H1 (cell line): ENCODE measurements at regions not wholly inside any gene's neighbourhood (a gene's known extent, or its start where the extent isn't known, plus 50 kb on each side); places are given as distances from the start of the nearest gene placed in this dataset.

Experiments used
- CTCF ChIA-PET: fragments of 300-600 bp; sonication (Branson Sonifier 250); formaldehyde crosslinking; loops from one replicate; lab custom pipeline; 2021; ENCODE audit not compliant: partially characterized antibody; lab: Charles Lee
- POLR2A ChIA-PET: fragments of 300-600 bp; sonication (Branson Sonifier 250); formaldehyde crosslinking; loops from one replicate; lab custom pipeline; 2021; ENCODE audit warnings: inconsistent platforms; ENCODE audit not compliant: partially characterized antibody; lab: Charles Lee
- DNase-seq, 2 experiments: peaks; one replicate each; pipeline versions ENCODE4 v3.0.0 to v3.0.0-alpha.2; 2010 to 2022; ENCODE audit warnings: low spot score in 2 of 2, low read depth in 1 of 2, mixed read lengths in 1 of 2
- FAIRE-seq: peaks from 2 replicates; lab custom pipeline; 2011; peaks lifted over from hg19 to GRCh38; lab: Jason Lieb, UNC
- H2AFZ ChIP-seq: 2 replicates; pipeline ENCODE4 v1.8.1; 2012; ENCODE audit warnings: low read length, inconsistent platforms
- H2AK5ac ChIP-seq: 2 replicates; pipeline ENCODE4 v1.6.1; 2013; ENCODE audit warnings: low read depth, low read length
- H2BK120ac ChIP-seq: replicated peaks from 2 replicates; pipeline ENCODE3; 2013; ENCODE audit warnings: low read depth, low read length, inconsistent platforms
- H2BK12ac ChIP-seq: 2 replicates; pipeline ENCODE4 v1.6.1; 2013; ENCODE audit warnings: low read depth, low read length
- H2BK15ac ChIP-seq: 2 replicates; pipeline ENCODE4 v1.6.1; 2013; ENCODE audit warnings: low read length
- H2BK20ac ChIP-seq: 2 replicates; pipeline ENCODE4 v1.6.1; 2013; ENCODE audit warnings: low read length
- H2BK5ac ChIP-seq: 2 replicates; pipeline ENCODE4 v1.6.1; 2013; ENCODE audit warnings: low read depth, low read length
- H3K14ac ChIP-seq: 2 replicates; pipeline ENCODE4 v1.6.1; 2013; ENCODE audit warnings: inconsistent platforms; ENCODE audit not compliant: insufficient read length
- H3K18ac ChIP-seq: 2 replicates; pipeline ENCODE4 v1.6.1; 2013; ENCODE audit warnings: low read length; ENCODE audit errors: extremely low read depth
- H3K23ac ChIP-seq: 2 replicates; pipeline ENCODE4 v1.6.1; 2013; ENCODE audit warnings: inconsistent platforms; ENCODE audit not compliant: insufficient read length
- H3K23me2 ChIP-seq: 2 replicates; pipeline ENCODE4 v1.6.1; 2013; ENCODE audit warnings: low read depth, low read length
- H3K27ac ChIP-seq: 2 replicates; pipeline ENCODE4 v1.6.1; 2011; ENCODE audit warnings: low read depth, low read length, inconsistent platforms
- H3K27me3 ChIP-seq, 4 experiments: replicated peaks in 1 of 4; 1 replicate in 1 of 4; 2 replicates in 3 of 4; pipeline versions ENCODE4 v1.6.1 to v1.8.1; 2011 to 2013; ENCODE audit warnings: low read length in 3 of 4, mild to moderate bottlenecking in 3 of 4, inconsistent platforms in 2 of 4, mixed read lengths in 2 of 4, moderate library complexity in 1 of 4; ENCODE audit not compliant: control insufficient read depth in 3 of 4, insufficient read depth in 3 of 4; ENCODE audit errors: extremely low read depth in 1 of 4
- H3K36me3 ChIP-seq, 4 experiments: 2 replicates each; pipeline versions ENCODE4 v1.6.1 to v1.8.1; 2011 to 2013; ENCODE audit warnings: mild to moderate bottlenecking in 4 of 4, low read length in 3 of 4, moderate library complexity in 2 of 4, control low read depth in 1 of 4, inconsistent platforms in 1 of 4; ENCODE audit not compliant: insufficient read depth in 4 of 4, control insufficient read depth in 2 of 4
- H3K4ac ChIP-seq: replicated peaks from 2 replicates; pipeline ENCODE3; 2013; ENCODE audit warnings: low read length, low read depth, mixed read lengths, inconsistent platforms; ENCODE audit not compliant: insufficient read length
- H3K4me1 ChIP-seq, 4 experiments: replicated peaks in 1 of 4; 1 replicate in 1 of 4; 2 replicates in 3 of 4; pipeline versions ENCODE4 v1.6.1 to v1.8.1; 2011 to 2013; ENCODE audit warnings: low read length in 3 of 4, inconsistent platforms in 2 of 4, mixed read lengths in 1 of 4; ENCODE audit not compliant: insufficient read depth in 4 of 4, control insufficient read depth in 3 of 4
- H3K4me2 ChIP-seq, 2 experiments: 2 replicates each; pipeline versions ENCODE4 v1.6.1 to v1.8.1; 2011 to 2013; ENCODE audit warnings: low read depth in 2 of 2, low read length in 2 of 2, control low read depth in 1 of 2, inconsistent platforms in 1 of 2, mild to moderate bottlenecking in 1 of 2; ENCODE audit not compliant: insufficient read depth in 1 of 2
- H3K4me3 ChIP-seq, 4 experiments: fragments of 200-600, 300-600 bp in 1 of 4; sonication (generic), shearing (Covaris generic), sonication (Bioruptor Twin) in 1 of 4; 2 replicates each; pipeline versions ENCODE4 v1.5.1 to v1.8.1; 2011 to 2016; ENCODE audit warnings: low read length in 4 of 4, low read depth in 3 of 4, control low read depth in 2 of 4, inconsistent platforms in 2 of 4, mild to moderate bottlenecking in 2 of 4, mixed read lengths in 1 of 4, moderate library complexity in 1 of 4; ENCODE audit not compliant: insufficient read depth in 2 of 4; ENCODE audit errors: extremely low read depth in 1 of 4
- H3K56ac ChIP-seq: replicated peaks from 2 replicates; pipeline ENCODE3; 2013; ENCODE audit warnings: low read depth, mild to moderate bottlenecking, mixed read lengths, low read length, inconsistent platforms; ENCODE audit not compliant: insufficient read length
- H3K79me1 ChIP-seq: 2 replicates; pipeline ENCODE4 v1.6.1; 2013; ENCODE audit warnings: low read depth, low read length, control low read depth
- H3K79me2 ChIP-seq, 2 experiments: 2 replicates each; pipeline versions ENCODE4 v1.6.1 to v1.8.1; 2012 to 2013; ENCODE audit warnings: low read length in 2 of 2, mild to moderate bottlenecking in 2 of 2, inconsistent platforms in 1 of 2; ENCODE audit not compliant: insufficient read depth in 2 of 2, control insufficient read depth in 1 of 2
- H3K9ac ChIP-seq, 4 experiments: replicated peaks in 1 of 4; 1 replicate in 1 of 4; 2 replicates in 3 of 4; pipeline versions ENCODE4 v1.6.1 to v1.8.1; 2011 to 2013; ENCODE audit warnings: low read depth in 3 of 4, low read length in 3 of 4, control low read depth in 2 of 4, mild to moderate bottlenecking in 2 of 4, moderate library complexity in 2 of 4, inconsistent platforms in 1 of 4; ENCODE audit errors: extremely low read depth in 1 of 4
- H3K9me3 ChIP-seq, 2 experiments: 2 replicates each; pipeline versions ENCODE4 v1.6.1 to v1.8.1; 2012 to 2013; ENCODE audit warnings: mild to moderate bottlenecking in 2 of 2, moderate library complexity in 2 of 2, control low read depth in 1 of 2, inconsistent platforms in 1 of 2, low read depth in 1 of 2, low read length in 1 of 2, mixed read lengths in 1 of 2; ENCODE audit not compliant: insufficient read depth in 2 of 2
- H4K20me1 ChIP-seq, 2 experiments: replicated peaks in 1 of 2; 2 replicates each; pipeline versions ENCODE3 to v1.8.1; 2011 to 2013; ENCODE audit warnings: inconsistent platforms in 2 of 2, low read length in 2 of 2, mild to moderate bottlenecking in 1 of 2; ENCODE audit not compliant: insufficient read depth in 2 of 2, control insufficient read depth in 1 of 2
- H4K5ac ChIP-seq: 2 replicates; pipeline ENCODE4 v1.6.1; 2013; ENCODE audit warnings: low read length, low read depth, mixed read lengths, inconsistent platforms; ENCODE audit not compliant: insufficient read length
- H4K8ac ChIP-seq: 2 replicates; pipeline ENCODE4 v1.8.0; 2013; ENCODE audit warnings: mild to moderate bottlenecking, moderate library complexity, low read length, inconsistent platforms; ENCODE audit not compliant: insufficient read depth; ENCODE audit errors: extremely low read depth
- H4K91ac ChIP-seq: replicated peaks from 2 replicates; pipeline ENCODE3; 2013; ENCODE audit warnings: low read length, mixed read lengths, inconsistent platforms; ENCODE audit not compliant: insufficient read length
- ASH2L ChIP-seq: fragments of 200-600, 300-600 bp; sonication (generic); IDR thresholded peaks from one replicate; pipeline ENCODE4 v1.7.1; 2017; ENCODE audit warnings: low read length
- CBX8 ChIP-seq: fragments of 300-800, 300-1000 bp; sonication (generic); IDR thresholded peaks from 2 replicates; pipeline ENCODE4 v1.7.1; 2016; ENCODE audit warnings: low read depth, low read length, borderline replicate concordance
- CEBPB ChIP-seq: IDR thresholded peaks from 2 replicates; pipeline ENCODE4 v1.6.1; 2012; ENCODE audit warnings: low read depth, low read length
- E2F6 ChIP-seq: IDR thresholded peaks from 2 replicates; pipeline ENCODE4 v1.6.1; 2012; ENCODE audit warnings: inconsistent platforms
- EGR1 ChIP-seq: IDR thresholded peaks from 2 replicates; pipeline ENCODE4 v1.6.1; 2011; ENCODE audit warnings: low read depth, low read length, borderline replicate concordance
- EZH2 ChIP-seq: fragments of 200-600 bp; sonication (generic); IDR thresholded peaks from 2 replicates; pipeline ENCODE4 v1.7.1; 2012; ENCODE audit warnings: low read depth, mild to moderate bottlenecking, moderate library complexity, low read length, inconsistent platforms; ENCODE audit not compliant: severe bottlenecking
- GTF2F1 ChIP-seq: IDR thresholded peaks from 2 replicates; pipeline ENCODE4 v1.6.1; 2012; ENCODE audit warnings: low read depth, low read length, improper control_type of control experiment, borderline replicate concordance
- JUN ChIP-seq: IDR thresholded peaks from 2 replicates; pipeline ENCODE4 v1.6.1; 2011; ENCODE audit warnings: low read depth, mild to moderate bottlenecking, improper control_type of control experiment, low read length
- RAD21 ChIP-seq, 2 experiments: IDR thresholded peaks in 1 of 2; conservative IDR thresholded peaks in 1 of 2; 2 replicates each; pipeline ENCODE4 v1.6.1; 2011; ENCODE audit warnings: low read depth in 2 of 2, low read length in 2 of 2, improper control_type of control experiment in 1 of 2, inconsistent platforms in 1 of 2, mild to moderate bottlenecking in 1 of 2, moderate library complexity in 1 of 2
- RFX5 ChIP-seq: IDR thresholded peaks from 2 replicates; pipeline ENCODE4 v1.6.1; 2011; ENCODE audit warnings: low read depth, low read length, improper control_type of control experiment, borderline replicate concordance
- RXRA ChIP-seq: IDR thresholded peaks from 2 replicates; pipeline ENCODE4 v1.6.1; 2011; ENCODE audit warnings: low read depth, mild to moderate bottlenecking, low read length, moderate library complexity; ENCODE audit not compliant: insufficient read depth
- SP4 ChIP-seq: IDR thresholded peaks from 2 replicates; pipeline ENCODE4 v1.6.1; 2012; ENCODE audit warnings: low read length, inconsistent platforms
- WGBS, 2 experiments: shearing (Covaris generic) in 1 of 2; methylation state at CpG; one replicate each; pipeline versions ENCODE4 v1.1.6 to v1.1.7; 2013 to 2015; ENCODE audit warnings: low lambda C conversion rate in 2 of 2, mixed read lengths in 2 of 2, inconsistent platforms in 1 of 2, low coverage in 1 of 2, missing lambda C conversion rate in 1 of 2; ENCODE audit not compliant: insufficient replicate concordance in 2 of 2, insufficient coverage in 1 of 2, insufficient read length in 1 of 2; ENCODE audit errors: extremely low coverage in 1 of 2, missing lambda C conversion rate in 1 of 2; 5-methylcytosine and 5-hydroxymethylcytosine counted together
- TF ChIP-seq, protein P1 (sequence below): IDR thresholded peaks from 2 replicates; pipeline ENCODE4 v1.6.1; 2011; ENCODE audit warnings: low read length, improper control_type of control experiment

- Histone ChIP-seq H2BK20ac (no peak overlapping the region), H3K4me2 (no peak overlapping the region), H3K9me3 (no peaks in the 10 kb centered on the region), H3K56ac (no peak overlapping the region), H4K20me1 (no peaks in the 10 kb centered on the region), H2AK5ac (no peak overlapping the region), H2BK5ac (no peak overlapping the region), H3K23ac (no peak overlapping the region), H3K27ac (no peak overlapping the region), H3K4me3 (no peak overlapping the region), H3K23me2 (no peaks in the 10 kb centered on the region), H3K9ac (no peak overlapping the region), H3K4ac (no peak overlapping the region), H2BK120ac (no peak overlapping the region), H4K5ac (no peak overlapping the region), H3K4me1 (no peaks in the 10 kb centered on the region), H4K91ac (no peak overlapping the region), H2AFZ (no peak overlapping the region), H2BK15ac (no peak overlapping the region), H4K8ac (no peak overlapping the region), H3K14ac (no peak overlapping the region), H3K79me2 (no peaks in the 10 kb centered on the region), H3K18ac (no peak overlapping the region), H3K36me3 (no peaks in the 10 kb centered on the region), H2BK12ac (no peak overlapping the region), H3K27me3 (no peaks in the 10 kb centered on the region), H3K79me1 (no peaks in the 10 kb centered on the region)
- POLR2A ChIA-PET = no interaction called here
- DNase-seq (no peak), FAIRE-seq (no peak)
- 100% methylated on average over 2 of the region's 2 CpGs; no CpG with 5 or more reads in 1 of the 2 experiments for WGBS, 2 experiments
- CTCF ChIA-PET = interaction anchor here (1.1 kb wide), 1 partner anchor 38 kb away, joined by 3 read pairs; no protein-coding TSS in a partner anchor
- TF ChIP-seq SP4 = no peak
- TF ChIP-seq GTF2F1 = no peak
- TF ChIP-seq RXRA = no peak
- TF ChIP-seq RFX5 = no peak
- TF ChIP-seq EZH2 = no peak
- TF ChIP-seq EGR1 = no peak
- TF ChIP-seq ASH2L = no peak
- no peak for TF ChIP-seq RAD21 (IDR thresholded peaks at IDR 0.05 in 1 of 2, conservative IDR thresholded peaks at IDR 0.05 in 1 of 2; ENCODE audit: low read depth in 2 of 2, low read length in 2 of 2)
- no peak for TF ChIP-seq JUN
- TF ChIP-seq CEBPB = no peak
- TF ChIP-seq CBX8 = no peak
- TF ChIP-seq, protein P1, sequence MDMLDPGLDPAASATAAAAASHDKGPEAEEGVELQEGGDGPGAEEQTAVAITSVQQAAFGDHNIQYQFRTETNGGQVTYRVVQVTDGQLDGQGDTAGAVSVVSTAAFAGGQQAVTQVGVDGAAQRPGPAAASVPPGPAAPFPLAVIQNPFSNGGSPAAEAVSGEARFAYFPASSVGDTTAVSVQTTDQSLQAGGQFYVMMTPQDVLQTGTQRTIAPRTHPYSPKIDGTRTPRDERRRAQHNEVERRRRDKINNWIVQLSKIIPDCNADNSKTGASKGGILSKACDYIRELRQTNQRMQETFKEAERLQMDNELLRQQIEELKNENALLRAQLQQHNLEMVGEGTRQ = no peak
- TF ChIP-seq E2F6 = no peak
Measured at GRCh38 chr5:92605591-92605990, 975.4 kb downstream of the NR2F1-AS1 start.
